Right lobe of liver (tissue), 4 donors: ENCODE measurements at regions not wholly inside any gene's neighbourhood (a gene's known extent, or its start where the extent isn't known, plus 50 kb on each side); places are given as distances from the start of the nearest gene placed in this dataset.

Source experiments
- CTCF ChIP-seq, 4 donors: fragments of 200-600 bp in 3 of 4; fragments of 450-650 bp in 1 of 4; IDR thresholded peaks; one replicate each; pipeline versions ENCODE4 v1.5.1 to v1.8.0; 2016 to 2022; ENCODE audit warnings: antibody characterized with exemption in 4 of 4, mild to moderate bottlenecking in 2 of 4
- POLR2A ChIP-seq: fragments of 450-650 bp; IDR thresholded peaks from one replicate; pipeline ENCODE4 v1.6.1; 2017; ENCODE audit warnings: antibody characterized with exemption, mild to moderate bottlenecking
- donor health status: DM: no; HTN: no; CAD: no.
- donor health status: DM: no; HTN: no; CAD: no.
- donor health status: DM: no; HTN: yes; CAD: no.

GRCh38 chr3:187808527-187808895, 63.2 kb upstream of the BCL6 start:
- TF ChIP-seq CTCF (IDR thresholded peaks at IDR 0.05) (no peak), POLR2A (no peak)
